Nephron (organoid): ENCODE measurements at regions not wholly inside any gene's neighbourhood (a gene's known extent, or its start where the extent isn't known, plus 50 kb on each side); places are given as distances from the start of the nearest gene placed in this dataset.

Source experiments
- H3K27ac Mint-ChIP-seq, 3 experiments: 2 replicates each; pipeline ENCODE4 v1.8.0; 2020; ENCODE audit warnings: mixed read lengths in 3 of 3, mild to moderate bottlenecking in 2 of 3, moderate library complexity in 1 of 3
- H3K27me3 Mint-ChIP-seq: 2 replicates; pipeline ENCODE4 v1.8.0; 2021; ENCODE audit warnings: low read depth, mild to moderate bottlenecking, moderate library complexity, mixed read lengths
- H3K36me3 Mint-ChIP-seq: 2 replicates; pipeline ENCODE4 v1.8.0; 2020; ENCODE audit warnings: low read depth, mixed read lengths
- H3K4me1 Mint-ChIP-seq: 2 replicates; pipeline ENCODE4 v1.8.0; 2020; ENCODE audit warnings: mixed read lengths
- H3K4me3 Mint-ChIP-seq, 3 experiments: 2 replicates each; pipeline ENCODE4 v1.8.0; 2020; ENCODE audit warnings: mild to moderate bottlenecking in 3 of 3, mixed read lengths in 3 of 3, moderate library complexity in 2 of 3
- H3K9me3 Mint-ChIP-seq: 2 replicates; pipeline ENCODE4 v1.8.0; 2020; ENCODE audit warnings: mixed read lengths
- TF ChIP-seq, protein P1 (sequence below), 3 experiments: fragments of 200-600 bp; sonication (generic); IDR thresholded peaks; one replicate each; pipeline ENCODE4 v1.5.0; 2021; ENCODE audit warnings: antibody characterized with exemption in 3 of 3; ENCODE audit not compliant: unreplicated experiment in 3 of 3

DNA sequence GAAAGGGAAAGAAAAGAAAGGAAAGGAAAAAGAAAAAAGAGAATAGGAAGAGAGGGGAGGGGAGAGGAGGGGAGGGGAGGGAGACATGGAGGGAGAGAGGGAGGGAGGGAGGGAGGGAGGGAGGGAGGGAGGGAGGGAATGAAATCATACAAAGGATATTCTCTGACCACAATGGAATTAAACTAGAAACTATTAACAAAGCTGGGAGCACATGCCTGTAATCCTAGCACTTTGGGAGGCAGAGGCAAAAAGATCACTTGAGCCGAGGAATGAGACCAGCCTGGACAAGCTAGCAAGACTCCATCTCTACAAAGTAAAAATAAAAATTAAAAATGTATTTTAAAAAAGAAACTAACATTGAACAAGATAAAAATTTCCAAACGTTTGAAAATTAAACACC lies 62.8 kb downstream of the ILRUN start:
- Mint-ChIP-seq H3K27me3 (no peaks in the 10 kb centered on the region), H3K4me3 (no peak overlapping the region)

DNA sequence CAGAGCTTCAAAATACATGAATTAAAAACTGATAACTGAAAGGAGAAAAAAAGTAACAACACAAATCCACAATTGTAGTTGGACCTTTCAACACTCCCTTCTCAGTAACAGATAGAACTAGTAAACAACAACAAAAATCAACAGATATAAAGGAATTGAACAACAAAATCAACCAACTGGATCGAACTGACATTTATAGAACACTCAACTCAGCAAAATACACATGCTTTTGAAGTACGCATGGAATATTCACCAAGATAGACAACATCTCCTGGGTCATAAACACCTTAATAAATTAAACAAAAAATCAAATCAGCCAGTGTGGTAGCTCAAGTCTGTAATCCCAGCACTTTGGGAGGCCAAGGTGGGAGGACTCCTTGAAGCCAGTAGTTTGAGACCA lies 63.3 kb downstream of the ILRUN start:
- H3K36me3 Mint-ChIP-seq, result peaks cover 26% of the 10 kb centered on the region
- H3K27ac Mint-ChIP-seq, result no peak overlapping the region
- TF ChIP-seq, protein P1, sequence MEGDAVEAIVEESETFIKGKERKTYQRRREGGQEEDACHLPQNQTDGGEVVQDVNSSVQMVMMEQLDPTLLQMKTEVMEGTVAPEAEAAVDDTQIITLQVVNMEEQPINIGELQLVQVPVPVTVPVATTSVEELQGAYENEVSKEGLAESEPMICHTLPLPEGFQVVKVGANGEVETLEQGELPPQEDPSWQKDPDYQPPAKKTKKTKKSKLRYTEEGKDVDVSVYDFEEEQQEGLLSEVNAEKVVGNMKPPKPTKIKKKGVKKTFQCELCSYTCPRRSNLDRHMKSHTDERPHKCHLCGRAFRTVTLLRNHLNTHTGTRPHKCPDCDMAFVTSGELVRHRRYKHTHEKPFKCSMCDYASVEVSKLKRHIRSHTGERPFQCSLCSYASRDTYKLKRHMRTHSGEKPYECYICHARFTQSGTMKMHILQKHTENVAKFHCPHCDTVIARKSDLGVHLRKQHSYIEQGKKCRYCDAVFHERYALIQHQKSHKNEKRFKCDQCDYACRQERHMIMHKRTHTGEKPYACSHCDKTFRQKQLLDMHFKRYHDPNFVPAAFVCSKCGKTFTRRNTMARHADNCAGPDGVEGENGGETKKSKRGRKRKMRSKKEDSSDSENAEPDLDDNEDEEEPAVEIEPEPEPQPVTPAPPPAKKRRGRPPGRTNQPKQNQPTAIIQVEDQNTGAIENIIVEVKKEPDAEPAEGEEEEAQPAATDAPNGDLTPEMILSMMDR (IDR thresholded peaks at IDR 0.05; ENCODE audit: unreplicated experiment in 3 of 3), result no peak
- no peak overlapping the region for H3K4me3 Mint-ChIP-seq
- H3K4me1 Mint-ChIP-seq, result peaks cover 6% of the 10 kb centered on the region
- no peaks in the 10 kb centered on the region for H3K27me3 Mint-ChIP-seq
- H3K9me3 Mint-ChIP-seq, result no peaks in the 10 kb centered on the region

More for the DNA sequence above, 62.8 kb downstream of the ILRUN start:
- Mint-ChIP-seq H3K4me1 (peaks cover 6% of the 10 kb centered on the region), H3K27ac (no peak overlapping the region), H3K9me3 (no peaks in the 10 kb centered on the region), H3K36me3 (peaks cover 22% of the 10 kb centered on the region)
- TF ChIP-seq, protein P1 (IDR thresholded peaks at IDR 0.05; ENCODE audit: unreplicated experiment in 3 of 3), result no peak

DNA sequence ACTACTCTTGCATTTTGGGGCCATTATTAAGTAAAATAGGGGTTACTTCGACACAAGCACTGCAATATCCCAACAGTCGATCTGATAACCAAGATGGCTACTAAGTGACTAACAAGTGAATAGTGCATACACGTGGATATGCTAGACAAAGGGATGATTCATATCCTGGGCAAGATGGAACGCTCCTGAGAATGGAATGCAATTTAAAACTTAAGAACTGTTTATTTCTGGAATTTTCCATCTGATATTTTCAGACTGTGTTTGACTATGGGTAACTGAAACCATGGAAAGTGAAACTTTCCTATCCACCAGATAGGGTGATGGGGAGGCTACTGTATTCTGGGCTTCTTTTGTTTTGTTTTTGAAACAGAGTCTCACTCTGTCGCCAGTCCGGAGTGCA lies 66.5 kb downstream of the ILRUN start:
- Mint-ChIP-seq H3K4me1 (peaks cover 6% of the 10 kb centered on the region), H3K9me3 (no peaks in the 10 kb centered on the region), H3K4me3 (no peak overlapping the region), H3K27ac (no peak overlapping the region), H3K27me3 (no peaks in the 10 kb centered on the region), H3K36me3 (peaks cover 40% of the 10 kb centered on the region)
- TF ChIP-seq, protein P1 (IDR thresholded peaks at IDR 0.05; ENCODE audit: unreplicated experiment in 3 of 3), result no peak

DNA sequence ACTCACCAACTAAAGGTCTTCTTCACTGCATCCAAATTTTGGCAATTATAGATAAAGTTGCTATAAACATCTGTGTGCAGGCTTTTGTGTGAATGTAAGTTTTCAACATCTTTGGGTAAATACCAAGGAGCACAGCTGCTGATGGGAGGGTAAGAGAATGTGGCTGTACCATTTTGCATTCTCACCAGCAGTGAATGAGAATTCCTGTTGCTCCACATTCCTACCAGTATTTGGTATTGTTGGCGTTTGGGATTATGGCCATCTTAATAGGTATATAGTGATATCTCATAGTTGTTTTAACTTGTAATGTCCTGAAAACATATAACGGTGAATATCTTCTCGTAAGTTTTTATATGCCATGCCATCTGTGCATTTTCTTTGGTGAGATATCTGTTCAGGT lies 69.3 kb downstream of the ILRUN start:
- TF ChIP-seq, protein P1 (IDR thresholded peaks at IDR 0.05; ENCODE audit: unreplicated experiment in 3 of 3), result no peak
- Mint-ChIP-seq H3K4me1 (peaks cover 6% of the 10 kb centered on the region), H3K4me3 (no peak overlapping the region)

DNA sequence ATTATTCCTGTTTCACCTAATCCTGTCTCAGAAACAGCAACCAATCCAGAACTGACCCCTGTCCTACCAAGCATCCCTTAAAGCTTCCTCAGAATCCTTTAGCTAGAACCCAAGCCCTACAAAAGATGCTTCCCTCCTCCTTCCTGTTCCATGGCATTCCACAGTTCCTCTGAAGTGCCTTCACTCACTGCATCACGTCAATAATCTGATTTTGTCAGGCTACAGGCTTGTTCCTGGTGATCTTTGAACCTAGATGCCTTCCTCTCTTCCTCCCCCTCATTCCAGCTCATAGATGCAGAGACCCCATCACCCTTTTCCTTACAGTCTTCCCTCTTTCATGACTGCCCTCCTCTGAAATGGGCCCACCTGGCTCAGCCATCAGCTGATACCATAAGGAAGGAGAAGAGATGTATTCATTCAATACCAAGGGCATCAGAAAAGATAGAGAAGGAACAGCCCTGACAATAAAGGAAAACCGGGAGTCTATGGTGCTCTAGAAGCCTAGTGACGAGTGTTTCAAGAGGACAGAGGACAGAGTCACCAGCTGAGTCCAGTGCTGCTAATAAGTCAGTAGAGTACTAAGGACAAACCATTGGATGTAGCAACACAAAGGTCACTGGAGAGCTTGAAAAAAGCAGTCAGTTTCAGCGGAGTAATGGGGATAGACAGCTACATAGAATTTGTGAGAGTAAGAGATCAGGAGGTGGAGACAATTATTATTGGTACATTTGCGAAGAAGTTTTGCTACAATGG lies 62.5 kb upstream of the SPDEF start:
- no peak overlapping the region for H3K4me3 Mint-ChIP-seq
- no peaks in the 10 kb centered on the region for H3K9me3 Mint-ChIP-seq
- H3K36me3 Mint-ChIP-seq, result peaks cover 22% of the 10 kb centered on the region
- TF ChIP-seq, protein P1 (IDR thresholded peaks at IDR 0.05; ENCODE audit: unreplicated experiment in 3 of 3), result no peak
- no peaks in the 10 kb centered on the region for H3K27me3 Mint-ChIP-seq
- H3K4me1 Mint-ChIP-seq, result peaks cover 16% of the 10 kb centered on the region
- H3K27ac Mint-ChIP-seq, result no peak overlapping the region

More for the DNA sequence above, 69.3 kb downstream of the ILRUN start:
- Mint-ChIP-seq H3K36me3 (peaks cover 45% of the 10 kb centered on the region), H3K27me3 (no peaks in the 10 kb centered on the region), H3K27ac (no peak overlapping the region), H3K9me3 (no peaks in the 10 kb centered on the region)

DNA sequence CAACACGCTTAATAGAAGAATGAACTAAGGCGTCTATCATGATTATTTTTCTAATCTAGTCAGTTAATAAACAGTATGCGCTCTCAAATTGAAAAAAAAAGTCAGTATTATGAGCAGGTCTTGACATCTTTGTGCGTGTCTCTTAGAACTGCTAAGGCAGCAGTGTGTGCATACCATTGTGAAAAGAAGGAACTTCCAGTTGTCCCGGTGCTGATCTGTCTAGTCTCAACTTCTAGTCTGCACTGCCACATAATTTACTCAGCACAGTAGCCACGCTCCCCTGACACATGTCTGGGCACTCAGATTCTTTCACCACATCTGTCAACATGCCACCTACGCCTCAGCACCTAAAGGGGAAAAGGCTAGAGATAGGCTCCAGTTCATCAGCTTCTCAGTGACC lies 61.1 kb upstream of the SPDEF start:
- no peaks in the 10 kb centered on the region for H3K9me3 Mint-ChIP-seq
- TF ChIP-seq, protein P1 (IDR thresholded peaks at IDR 0.05; ENCODE audit: unreplicated experiment in 3 of 3), result no peak
- peaks cover 16% of the 10 kb centered on the region for H3K4me1 Mint-ChIP-seq
- peaks cover 17% of the 10 kb centered on the region for H3K36me3 Mint-ChIP-seq
- H3K27ac Mint-ChIP-seq, result no peak overlapping the region
- no peak overlapping the region for H3K4me3 Mint-ChIP-seq
- no peaks in the 10 kb centered on the region for H3K27me3 Mint-ChIP-seq
